ENCODE measurements at regions not wholly inside any gene's neighbourhood (a gene's known extent, or its start where the extent isn't known, plus 50 kb on each side); places are given as distances from the start of the nearest gene placed in this dataset.

DNA sequence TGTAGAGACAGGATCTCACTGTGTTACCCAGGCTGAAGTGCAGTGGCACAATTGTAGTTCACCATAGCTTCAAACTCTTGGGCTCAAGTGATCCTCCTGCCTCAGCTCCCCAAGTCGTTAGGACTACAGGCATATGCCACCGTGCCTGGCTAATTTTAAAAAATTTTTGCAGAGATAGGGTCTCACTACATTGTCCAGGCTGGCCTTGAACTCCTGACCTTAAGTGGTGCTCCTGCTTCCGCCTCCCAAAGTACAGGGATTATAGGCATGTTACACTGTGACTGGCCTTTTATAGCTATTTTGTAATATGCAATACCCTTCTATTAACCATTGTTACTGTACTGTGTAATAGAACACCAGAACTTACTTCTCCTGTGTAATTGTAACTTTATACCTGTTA is 139.3 kb upstream of the ZNF267 start:
- no peak overlapping the region for H2BK5ac ChIP-seq (ENCODE audit: low read depth, low read length)
- no peaks in the 10 kb centered on the region for H3K9me3 ChIP-seq (ENCODE audit: insufficient read depth in 2 of 2, low read depth in 1 of 2, low read length in 1 of 2)
- 87% methylated on average over 3 of the region's 3 CpGs; no CpG with 5 or more reads in 1 of the 2 experiments for WGBS, 2 experiments (ENCODE audit: extremely low coverage in 1 of 2, insufficient coverage in 1 of 2, insufficient read length in 1 of 2, insufficient replicate concordance in 2 of 2, low coverage in 1 of 2, low lambda C conversion rate in 2 of 2, missing lambda C conversion rate in 1 of 2)
- no peak overlapping the region for H2BK120ac ChIP-seq (replicated peaks; ENCODE audit: low read depth, low read length)
- H3K79me1 ChIP-seq (ENCODE audit: low read depth, low read length): no peaks in the 10 kb centered on the region
- H3K4me3 ChIP-seq (ENCODE audit: extremely low read depth in 1 of 4, insufficient read depth in 2 of 4, low read depth in 3 of 4, low read length in 4 of 4): no peak overlapping the region
- POLR2A ChIA-PET (ENCODE audit: partially characterized antibody): interaction anchor here (1.0 kb wide), 1 partner anchor 11 kb away, joined by 3 read pairs; no protein-coding TSS in a partner anchor
- no peak overlapping the region for H3K27ac ChIP-seq (ENCODE audit: low read depth, low read length)
- no peak overlapping the region for H2BK20ac ChIP-seq (ENCODE audit: low read length)
- H4K5ac ChIP-seq (ENCODE audit: insufficient read length, low read depth, low read length): no peak overlapping the region
- CTCF ChIA-PET (ENCODE audit: partially characterized antibody): interaction anchor here (0.6 to 1.5 kb wide), 3 partner anchors 12 to 260 kb away, joined by 3 to 4 read pairs (median 3); no protein-coding TSS in a partner anchor
- H4K20me1 ChIP-seq (replicated peaks in 1 of 2; ENCODE audit: control insufficient read depth in 1 of 2, insufficient read depth in 2 of 2, low read length in 2 of 2): peaks cover 0 to 2% of the 10 kb centered on the region in 2 experiments
- H3K23ac ChIP-seq (ENCODE audit: insufficient read length): no peak overlapping the region
- H3K36me3 ChIP-seq (ENCODE audit: control insufficient read depth in 2 of 4, insufficient read depth in 4 of 4, low read length in 3 of 4): peaks cover 0 to 6% (median 3%) of the 10 kb centered on the region in 4 experiments; a peak in 2 of 8 replicates
- TF ChIP-seq TCF12 (IDR thresholded peaks at IDR 0.05; ENCODE audit: low read depth, low read length): no peak
- TF ChIP-seq CTBP2 (IDR thresholded peaks at IDR 0.05; ENCODE audit: borderline replicate concordance, insufficient read depth, insufficient read length, low read length): no peak
- TF ChIP-seq CEBPB (IDR thresholded peaks at IDR 0.05; ENCODE audit: low read depth, low read length): no peak
- TF ChIP-seq CBX8 (IDR thresholded peaks at IDR 0.05; ENCODE audit: borderline replicate concordance, low read depth, low read length): no peak
- TF ChIP-seq CHD2 (IDR thresholded peaks at IDR 0.05; ENCODE audit: low read length): no peak
- TF ChIP-seq RNF2 (IDR thresholded peaks at IDR 0.05; ENCODE audit: borderline replicate concordance, low read depth, low read length, missing control alignments, poor library complexity, severe bottlenecking): no peak
- TF ChIP-seq BACH1 (IDR thresholded peaks at IDR 0.05; ENCODE audit: low read length): no peak
- TF ChIP-seq EZH2 (IDR thresholded peaks at IDR 0.05; ENCODE audit: low read depth, low read length, severe bottlenecking): no peak
- TF ChIP-seq YY1 (IDR thresholded peaks at IDR 0.05; ENCODE audit: low read depth, low read length): no peak
- no peak overlapping the region for H3K18ac ChIP-seq (ENCODE audit: extremely low read depth, low read length)
- H2AK5ac ChIP-seq (ENCODE audit: low read depth, low read length): no peak overlapping the region
- H2AFZ ChIP-seq (ENCODE audit: low read length): no peak overlapping the region
- no peaks in the 10 kb centered on the region for H3K27me3 ChIP-seq (replicated peaks in 1 of 4; ENCODE audit: control insufficient read depth in 3 of 4, extremely low read depth in 1 of 4, insufficient read depth in 3 of 4, low read length in 3 of 4)
- DNase-seq (ENCODE audit: low read depth in 1 of 2, low spot score in 2 of 2) (no peak), FAIRE-seq (no peak)
- H3K56ac ChIP-seq (replicated peaks; ENCODE audit: insufficient read length, low read depth, low read length): no peak overlapping the region
- H3K4ac ChIP-seq (replicated peaks; ENCODE audit: insufficient read length, low read depth, low read length): no peak overlapping the region
- peaks cover 0 to 39% of the 10 kb centered on the region in 2 experiments; a peak in 2 of 4 replicates for H3K79me2 ChIP-seq (ENCODE audit: control insufficient read depth in 1 of 2, insufficient read depth in 2 of 2, low read length in 2 of 2)
- no peak overlapping the region for H2BK12ac ChIP-seq (ENCODE audit: low read depth, low read length)
- no peak overlapping the region for H2BK15ac ChIP-seq (ENCODE audit: low read length)
- H4K91ac ChIP-seq (replicated peaks; ENCODE audit: insufficient read length, low read length): no peak overlapping the region
- H3K23me2 ChIP-seq (ENCODE audit: low read depth, low read length): no peaks in the 10 kb centered on the region
- H3K4me1 ChIP-seq (replicated peaks in 1 of 4; ENCODE audit: control insufficient read depth in 3 of 4, insufficient read depth in 4 of 4, low read length in 3 of 4): no peaks in the 10 kb centered on the region
- no peak overlapping the region for H3K4me2 ChIP-seq (ENCODE audit: insufficient read depth in 1 of 2, low read depth in 2 of 2, low read length in 2 of 2)
- no peak overlapping the region for H4K8ac ChIP-seq (ENCODE audit: extremely low read depth, insufficient read depth, low read length)
- H3K9ac ChIP-seq (replicated peaks in 1 of 4; ENCODE audit: extremely low read depth in 1 of 4, low read depth in 3 of 4, low read length in 3 of 4): no peak overlapping the region
- no peak overlapping the region for H3K14ac ChIP-seq (ENCODE audit: insufficient read length)
